NCI-H2196 (cell line): ENCODE measurements at regions not wholly inside any gene's neighbourhood (a gene's known extent, or its start where the extent isn't known, plus 50 kb on each side); places are given as distances from the start of the nearest gene placed in this dataset.

ENCODE experiments used
- DNase-seq: peaks from one replicate; lab custom pipeline; 2025; ENCODE audit not compliant: unreplicated experiment; lab: John Stamatoyannopoulos, UW

DNA sequence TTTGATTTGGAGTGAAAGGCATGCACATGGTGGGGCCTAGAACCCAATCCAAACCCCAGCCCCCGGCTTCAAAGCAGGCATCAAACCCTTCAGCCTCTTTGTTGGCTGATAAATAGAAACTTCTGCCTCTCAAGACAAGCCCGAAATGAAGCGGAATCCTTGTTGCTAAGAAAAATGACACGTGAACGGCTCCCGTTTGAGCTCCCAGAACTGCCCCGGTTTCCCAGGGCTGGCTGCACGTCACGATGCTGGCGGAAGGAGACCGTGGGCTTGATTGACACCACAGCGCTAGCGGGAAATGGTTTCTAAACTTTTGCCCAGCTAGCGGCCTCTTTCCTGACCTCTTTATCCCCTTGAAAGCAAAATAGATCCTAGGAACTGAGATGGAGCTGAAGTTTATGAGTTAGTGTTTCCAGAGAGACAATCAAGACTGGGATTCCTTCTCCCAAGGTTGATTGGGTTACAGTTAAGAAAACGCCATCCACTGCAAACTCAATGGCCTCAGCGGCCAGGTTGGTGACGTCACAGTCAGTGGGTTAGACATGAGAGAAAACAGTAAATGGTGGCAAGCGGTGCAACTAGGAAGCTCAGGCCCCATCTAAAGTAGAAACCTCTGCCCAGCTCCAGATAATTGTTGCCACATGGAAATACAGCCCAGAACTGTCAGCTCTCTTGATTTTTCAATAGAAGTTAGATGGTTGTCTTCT, 117.0 kb downstream of the ANKRD60 start:
- DNase-seq = no peak

DNA sequence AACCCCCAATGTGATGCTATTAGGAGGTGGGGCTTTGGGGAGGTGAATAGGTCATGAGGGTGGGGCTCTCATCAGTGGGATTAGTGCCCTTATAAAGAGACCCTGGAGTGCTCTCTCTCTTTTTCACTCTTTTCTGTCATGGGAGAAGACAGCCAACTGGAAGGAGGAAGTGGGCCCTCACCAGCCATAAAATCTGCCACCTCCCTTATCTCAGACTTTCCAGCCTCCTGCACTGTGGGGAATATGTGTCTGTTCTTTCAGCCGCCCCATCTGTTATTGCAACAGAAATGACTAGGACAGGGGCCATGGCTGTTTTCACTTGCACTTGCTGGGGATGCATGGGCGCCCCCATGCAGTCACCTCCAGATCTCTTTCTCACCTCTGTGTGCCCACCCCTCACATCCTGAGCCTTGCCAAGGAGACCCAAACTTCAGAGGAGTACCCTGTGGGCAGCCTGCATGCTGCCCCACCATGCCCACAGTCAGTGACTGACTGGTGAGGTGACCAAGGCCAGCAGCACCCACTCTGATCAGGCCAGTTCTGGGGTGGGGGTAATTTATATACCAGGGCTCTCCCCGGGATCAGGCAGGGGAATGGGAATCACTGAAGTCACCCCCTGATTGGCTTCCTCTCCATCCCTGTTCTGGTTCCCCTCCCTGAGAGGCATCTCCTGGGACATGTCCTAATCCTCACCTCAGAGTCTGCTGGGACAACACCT, 118.4 kb downstream of the ANKRD60 start:
- DNase-seq = no peak

DNA sequence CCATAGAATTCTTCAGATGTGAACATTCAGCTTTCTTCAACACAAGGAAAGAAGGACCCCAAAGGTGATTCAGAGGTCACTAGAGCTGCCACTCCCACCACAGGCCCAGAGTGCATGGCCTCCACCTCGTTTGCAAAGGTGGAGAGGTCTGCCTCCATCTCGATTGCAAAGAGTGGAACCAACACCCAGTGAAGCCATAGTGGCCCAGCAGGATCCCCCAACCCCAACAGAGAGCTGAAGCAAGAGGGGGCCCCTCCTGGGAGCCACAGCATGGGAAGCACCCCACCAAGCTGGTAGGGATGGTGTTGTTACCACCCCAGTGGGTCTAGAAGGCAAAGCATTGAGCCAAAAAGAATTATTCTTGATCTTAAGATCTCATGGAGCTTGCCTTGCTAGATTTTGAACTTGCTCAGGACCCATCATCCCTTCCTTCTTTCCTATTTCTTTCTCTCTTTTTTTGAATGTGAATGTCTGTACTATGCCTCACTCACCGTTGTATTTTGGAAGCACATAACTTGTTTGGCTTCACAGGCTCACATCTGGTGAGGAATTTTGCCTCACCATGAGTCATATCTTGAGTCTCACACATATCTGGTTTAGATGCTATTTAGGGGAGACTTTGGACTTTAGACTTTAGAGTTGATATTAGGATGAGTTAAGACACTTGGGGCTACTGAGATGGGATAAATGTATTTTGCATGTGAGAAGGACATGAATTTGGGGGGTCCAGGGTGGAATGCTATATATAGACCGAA, 119.2 kb downstream of the ANKRD60 start:
- DNase-seq = no peak

DNA sequence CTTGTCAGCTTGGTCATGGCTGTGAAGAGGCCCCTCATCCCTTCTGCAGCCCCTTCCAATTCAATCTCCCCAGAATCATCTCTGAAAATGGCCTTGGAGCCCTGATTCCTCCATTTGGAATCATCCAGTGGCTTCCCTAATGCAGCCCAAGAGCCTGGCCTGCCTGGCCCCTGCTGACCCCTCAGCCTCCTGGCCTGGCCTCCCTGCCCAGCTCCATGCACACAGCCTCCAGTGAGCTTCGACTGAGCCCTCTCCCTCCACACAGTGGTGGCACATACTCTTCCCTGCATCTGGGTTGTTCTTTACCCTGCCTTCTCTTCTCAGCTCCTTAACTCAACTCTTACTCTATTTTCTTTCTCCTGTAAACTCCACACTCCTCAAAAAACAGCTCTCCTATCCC, 120.9 kb downstream of the ANKRD60 start:
- no peak for DNase-seq

DNA sequence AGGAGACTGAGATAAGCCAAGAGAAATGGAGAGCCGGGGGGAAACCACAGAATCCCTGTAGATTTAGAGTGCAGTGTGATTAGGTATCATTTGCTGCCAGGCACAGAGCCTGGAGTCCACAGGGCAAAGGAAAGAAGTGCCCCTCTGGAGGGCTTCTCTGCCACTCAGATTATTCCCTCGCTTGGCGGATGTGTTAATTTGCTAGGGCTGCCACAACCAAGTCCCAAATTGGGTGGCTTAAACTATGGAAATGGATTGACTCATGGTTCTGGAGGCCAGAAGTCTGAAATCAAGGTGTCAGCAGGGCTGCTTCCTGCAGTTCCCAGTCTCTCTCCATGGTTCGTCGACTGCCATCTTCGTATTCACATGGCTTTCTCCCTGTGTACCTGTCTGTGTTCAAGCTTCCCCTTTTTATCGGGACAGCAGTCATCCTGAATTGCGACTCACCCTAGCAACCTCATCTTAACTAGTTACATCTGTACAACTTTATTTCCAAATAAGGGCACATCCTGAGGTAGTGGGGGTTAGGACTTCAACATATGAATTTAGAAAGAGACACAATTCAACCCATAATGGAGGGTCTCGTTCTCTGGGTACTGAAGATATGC, 122.2 kb downstream of the ANKRD60 start:
- DNase-seq = no peak

DNA sequence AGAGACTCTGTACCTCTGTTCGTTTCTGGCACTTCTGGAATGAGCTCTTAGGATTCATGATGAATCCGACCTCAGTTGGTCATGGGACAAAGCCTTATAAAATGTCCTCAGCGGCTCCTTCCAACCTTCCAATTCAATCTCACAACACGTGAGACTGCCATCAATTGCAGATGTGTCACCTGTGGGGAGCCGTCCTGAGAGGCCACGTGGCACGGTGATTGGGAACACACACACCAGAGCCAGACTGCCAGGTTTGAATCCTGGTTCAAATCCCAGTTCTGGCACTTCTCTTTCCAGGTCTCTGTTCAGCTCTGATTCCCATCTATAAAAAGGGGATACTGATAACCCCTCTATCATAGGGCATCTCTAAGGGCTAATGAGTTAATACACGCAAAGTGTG, 124.5 kb downstream of the ANKRD60 start:
- no peak for DNase-seq

DNA sequence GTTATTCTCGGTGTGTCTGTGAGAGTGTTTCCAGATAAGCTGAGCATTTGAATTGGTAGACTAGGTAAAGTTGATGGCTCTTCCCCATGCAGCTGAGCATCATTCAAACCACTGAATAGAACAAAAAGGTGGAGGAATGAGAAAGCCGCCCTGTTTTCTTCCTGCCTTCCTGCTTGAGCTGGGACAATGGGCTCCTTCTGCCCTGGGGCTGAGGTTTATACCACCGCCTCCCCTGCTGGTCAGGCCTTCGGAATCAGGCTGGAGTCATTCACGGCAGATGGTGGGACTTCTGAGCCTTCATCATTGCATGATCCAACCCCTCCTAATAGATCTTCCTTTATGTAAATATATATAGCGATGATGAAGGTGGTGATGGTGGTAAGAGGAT, 124.9 kb downstream of the ANKRD60 start:
- no peak for DNase-seq

DNA sequence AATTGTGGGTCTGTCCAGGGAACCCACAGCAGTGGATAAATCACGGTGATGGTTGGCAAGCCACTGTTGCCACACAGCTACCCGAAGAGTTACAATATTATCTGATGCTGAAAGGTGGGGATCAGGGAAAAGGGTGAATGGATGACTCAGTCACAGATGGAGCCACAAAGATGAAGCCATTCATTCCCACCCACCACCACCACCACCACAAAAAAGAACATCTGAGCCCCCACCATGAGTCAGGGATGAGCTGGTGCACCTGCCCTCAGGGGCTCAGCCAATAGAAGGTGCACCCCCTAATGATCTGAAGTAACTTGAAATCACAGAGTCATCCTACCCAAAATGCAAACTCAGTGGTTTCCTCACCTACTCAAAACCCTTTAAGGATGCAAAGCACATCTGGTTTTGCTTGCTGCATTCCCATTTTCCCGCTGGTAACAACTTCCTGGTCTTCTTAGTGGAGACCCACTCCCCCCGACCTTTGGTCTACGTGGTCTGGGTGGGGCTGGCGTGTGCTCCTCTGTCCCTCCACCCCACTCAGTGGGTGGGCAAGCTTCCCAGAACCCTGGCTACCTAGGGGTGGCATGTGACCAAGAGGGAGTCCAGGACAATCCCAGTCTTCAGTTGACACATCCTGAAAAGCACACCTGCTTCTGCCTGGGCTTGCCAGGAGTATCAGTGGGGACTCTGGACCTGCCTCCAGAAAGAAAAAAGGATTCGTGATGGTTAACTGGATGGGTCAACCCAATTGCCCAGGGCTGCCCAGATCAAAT, 125.5 kb downstream of the ANKRD60 start:
- DNase-seq = no peak

DNA sequence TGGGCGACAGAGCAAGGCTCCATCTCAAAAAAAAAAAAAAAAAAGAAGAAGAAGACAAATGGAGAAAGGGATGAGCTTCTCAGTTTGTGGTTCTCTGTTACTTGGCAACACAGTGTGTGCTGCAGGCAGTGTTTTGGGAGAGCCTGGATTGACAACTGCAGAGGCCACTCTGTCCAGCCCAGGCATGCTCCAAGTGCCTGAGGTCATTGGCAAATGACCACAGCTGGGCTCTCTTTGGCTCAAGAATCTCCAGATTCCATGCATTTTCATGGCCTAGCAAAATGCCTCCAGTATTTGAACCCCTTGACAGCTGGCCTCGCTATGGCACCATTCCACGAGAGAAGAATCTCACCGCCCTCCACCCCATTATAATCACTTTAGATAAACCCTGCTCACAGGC, 126.2 kb downstream of the ANKRD60 start:
- no peak for DNase-seq

DNA sequence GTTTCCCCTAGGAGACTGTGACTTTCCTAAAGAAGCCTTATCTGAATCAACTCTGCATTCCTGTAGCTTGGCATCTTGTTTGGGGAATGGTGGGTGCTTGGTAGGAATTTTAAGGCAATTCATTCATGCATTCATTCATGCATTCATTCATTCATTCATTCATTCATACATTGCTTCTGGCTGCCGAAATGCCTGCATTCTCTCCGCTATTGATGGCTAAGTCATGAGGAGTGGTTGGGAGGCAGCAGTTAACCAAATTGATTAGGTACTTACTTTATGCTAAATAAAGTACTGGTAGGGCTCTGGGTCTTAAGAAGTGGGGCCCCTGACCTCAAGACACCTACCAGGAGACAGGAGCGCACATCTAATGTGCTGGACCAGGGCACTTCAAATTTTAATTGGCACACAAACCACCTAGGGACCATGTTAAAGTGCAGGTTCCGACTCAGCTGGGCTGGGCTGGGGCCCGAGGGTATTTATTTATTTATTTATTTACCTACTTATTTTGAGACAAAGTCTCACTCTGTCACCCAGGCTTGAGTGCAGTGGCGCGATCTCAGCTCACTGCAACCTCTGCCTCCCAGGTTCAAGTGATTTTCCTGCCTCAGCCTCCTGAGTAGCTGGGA, 127.6 kb downstream of the ANKRD60 start:
- DNase-seq = no peak

DNA sequence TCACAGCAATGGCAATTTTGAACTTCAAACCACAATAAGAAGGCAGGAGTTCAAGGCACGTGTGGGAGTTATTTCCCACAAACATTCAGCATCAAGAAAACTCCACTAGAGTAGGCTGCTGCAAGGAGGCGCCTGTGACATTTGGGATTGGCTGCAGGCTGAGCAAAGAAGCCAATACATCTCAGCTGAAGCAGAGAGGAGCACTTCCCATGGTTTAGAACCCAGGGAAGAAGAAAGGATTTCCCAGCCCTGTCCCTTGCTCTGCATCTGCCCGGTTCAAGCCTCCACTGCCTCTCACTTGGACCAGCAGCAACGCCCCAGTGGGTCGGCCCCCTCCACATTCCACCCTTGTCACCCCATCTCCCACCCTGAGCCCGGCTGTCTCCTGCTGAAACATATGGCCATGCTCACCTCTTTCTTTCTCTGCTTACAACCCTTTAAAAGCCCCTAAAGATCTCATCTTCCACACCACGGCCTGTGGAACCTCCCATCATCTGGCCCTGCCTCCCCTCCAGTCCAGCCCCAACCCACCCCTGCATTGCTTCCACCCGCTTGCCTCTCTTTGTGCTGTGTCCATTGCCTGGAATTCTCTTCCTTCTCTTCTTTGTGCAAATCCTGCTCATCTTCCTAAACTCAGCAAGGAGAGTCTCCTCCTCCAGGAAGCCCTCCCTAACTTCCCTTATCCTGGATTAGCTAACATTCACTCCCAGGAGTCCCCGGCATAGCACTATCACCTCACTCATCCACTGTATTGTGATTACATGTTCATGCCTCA, 128.3 kb downstream of the ANKRD60 start:
- no peak for DNase-seq

DNA sequence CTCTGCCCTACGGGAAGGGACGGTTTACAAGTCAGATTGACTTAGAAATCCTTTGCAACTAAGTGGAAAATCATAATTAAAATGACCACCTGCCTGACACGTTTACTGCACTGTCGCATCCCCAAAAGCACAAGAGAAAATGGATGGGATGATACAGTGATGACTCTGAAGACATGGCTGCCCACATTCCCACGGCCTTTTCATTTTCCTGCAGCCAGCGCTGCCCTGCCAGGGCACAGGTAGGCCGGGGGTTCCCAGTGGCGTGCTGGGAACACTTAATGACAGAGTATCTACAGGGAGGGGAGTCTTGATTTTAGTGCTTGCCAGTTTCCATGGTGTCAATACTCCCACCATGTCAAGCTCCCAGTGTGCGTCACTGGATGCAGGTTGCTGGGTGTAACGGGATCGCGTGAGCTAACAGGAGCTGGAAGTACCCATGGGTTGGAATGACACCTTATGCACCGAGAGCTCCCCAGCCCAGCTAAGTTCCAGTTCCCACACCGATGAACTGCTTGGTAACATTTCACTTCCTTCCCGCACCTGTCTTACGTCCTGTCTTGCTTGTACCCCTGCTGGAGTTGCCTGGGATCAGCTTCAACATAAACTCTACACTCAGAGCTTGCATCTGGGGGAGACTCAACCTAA, 129.0 kb downstream of the ANKRD60 start:
- no peak for DNase-seq

DNA sequence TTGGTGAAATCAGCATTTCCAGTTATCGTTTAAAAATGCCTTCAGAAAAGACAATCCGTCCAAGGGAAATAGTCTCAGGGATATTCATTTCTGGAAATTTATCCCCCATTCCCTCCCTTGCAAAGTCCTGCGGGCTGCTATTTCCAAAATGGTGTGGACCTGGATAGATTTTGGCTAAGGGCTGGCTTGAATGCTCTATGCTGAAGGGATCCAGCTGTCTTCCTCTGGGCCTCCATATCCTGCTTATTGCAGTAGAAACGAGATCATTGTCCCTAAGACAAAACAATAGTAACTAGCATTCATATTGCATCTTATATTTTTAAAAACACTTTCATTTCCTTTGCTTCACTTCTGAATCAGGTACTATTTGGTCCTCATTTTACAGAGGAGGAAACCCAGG, 129.9 kb downstream of the ANKRD60 start:
- no peak for DNase-seq

DNA sequence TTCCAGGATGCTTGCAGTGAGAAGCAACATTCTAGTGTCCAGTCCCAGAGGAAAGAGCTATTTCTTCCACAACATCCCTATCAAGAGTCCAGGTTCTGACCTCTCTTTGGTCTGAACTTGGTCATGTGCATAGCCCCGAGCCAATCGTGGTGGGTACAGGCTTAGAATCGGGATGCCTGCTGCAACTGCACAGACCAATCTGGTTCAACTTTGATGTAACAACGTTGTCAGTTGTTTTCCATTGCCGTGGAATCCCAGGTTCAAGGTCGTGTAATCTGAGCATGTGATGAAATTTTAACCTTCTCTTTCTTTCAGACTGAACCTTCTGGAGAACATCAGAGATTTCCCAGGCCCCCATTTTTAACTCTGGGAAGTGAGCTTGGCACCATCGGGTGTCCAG, 130.5 kb downstream of the ANKRD60 start:
- no peak for DNase-seq

DNA sequence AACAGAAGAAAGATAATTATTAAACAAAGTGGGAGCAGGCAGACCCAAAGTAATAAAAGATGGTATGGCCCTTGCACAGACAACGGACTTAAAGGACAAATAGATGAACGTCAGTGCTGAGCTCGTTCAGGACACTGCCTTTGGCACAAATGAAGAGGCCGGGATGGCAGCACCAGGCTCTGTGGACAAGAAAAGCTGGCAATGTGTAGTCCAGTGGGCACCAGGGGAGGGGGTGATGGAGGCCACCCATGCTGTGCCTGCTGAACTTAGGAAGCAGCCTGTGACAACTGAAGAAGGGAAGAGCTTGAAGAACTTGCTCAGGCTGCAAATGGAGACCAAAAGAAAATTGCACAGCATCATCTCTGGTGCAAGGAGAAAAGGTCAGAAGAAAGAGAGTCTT, 131.0 kb downstream of the ANKRD60 start:
- no peak for DNase-seq

DNA sequence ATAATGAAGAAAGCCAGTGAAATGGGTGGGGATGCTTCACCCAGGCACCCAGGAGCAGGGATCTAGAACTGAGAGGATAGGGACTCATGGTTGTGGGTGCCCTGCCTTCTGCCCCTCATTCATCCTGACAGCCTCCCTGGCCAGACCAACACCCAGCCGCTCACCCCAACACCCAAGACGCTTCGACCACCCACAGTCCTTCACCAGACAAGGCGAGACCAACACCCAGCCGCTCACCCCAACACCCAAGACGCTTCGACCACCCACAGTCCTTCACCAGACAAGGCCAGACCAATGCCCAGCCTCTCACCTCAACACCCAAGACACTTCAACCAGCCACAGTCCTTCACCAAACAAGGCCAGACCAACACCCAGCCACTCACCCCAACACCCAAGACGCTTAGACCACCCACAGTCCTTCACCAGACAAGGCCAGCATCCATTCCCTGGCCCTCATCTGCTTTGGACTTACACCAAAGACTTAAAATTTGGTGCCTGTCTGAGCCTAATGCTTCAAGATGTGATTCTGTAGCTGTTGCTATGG, 131.5 kb downstream of the ANKRD60 start:
- DNase-seq = no peak

DNA sequence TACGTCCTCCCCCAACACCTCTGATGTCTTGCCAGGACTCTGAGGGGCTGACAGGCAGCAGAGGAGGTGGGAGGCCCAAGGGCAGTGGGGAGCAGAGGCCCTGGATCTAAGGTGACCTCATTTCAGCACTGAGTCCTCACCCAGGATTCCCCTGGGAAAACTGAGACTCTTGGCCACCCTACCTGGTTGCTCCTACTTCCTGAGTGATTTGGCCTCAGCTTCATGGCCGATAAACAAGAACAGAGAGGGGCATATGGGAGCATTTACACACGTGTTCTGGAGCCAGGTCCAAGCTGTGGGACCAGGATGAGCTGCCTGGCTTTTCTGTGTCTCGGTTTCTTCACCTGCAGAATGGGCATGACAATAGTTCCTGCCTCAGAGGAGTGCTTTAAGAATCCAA, 133.8 kb downstream of the ANKRD60 start:
- no peak for DNase-seq

DNA sequence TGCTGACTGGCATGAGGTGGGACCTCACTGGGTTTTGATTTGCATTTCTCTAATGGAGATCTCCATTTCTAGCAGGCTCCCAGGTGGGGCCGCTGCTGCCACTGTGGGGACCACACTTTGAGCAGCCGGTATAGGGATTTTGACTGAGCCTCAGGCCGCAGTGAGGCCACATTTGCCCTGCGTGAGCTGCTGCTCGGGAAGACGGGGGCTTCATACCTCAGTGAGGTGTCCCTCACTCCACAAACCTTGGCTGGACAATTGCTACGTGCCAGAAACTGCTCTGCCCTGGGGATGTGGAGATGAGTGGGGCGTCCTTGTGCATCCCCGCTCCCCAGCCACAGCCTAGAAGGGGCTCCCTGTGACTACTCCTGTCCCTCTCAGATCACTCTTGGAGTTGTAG, 134.3 kb downstream of the ANKRD60 start:
- DNase-seq = no peak

DNA sequence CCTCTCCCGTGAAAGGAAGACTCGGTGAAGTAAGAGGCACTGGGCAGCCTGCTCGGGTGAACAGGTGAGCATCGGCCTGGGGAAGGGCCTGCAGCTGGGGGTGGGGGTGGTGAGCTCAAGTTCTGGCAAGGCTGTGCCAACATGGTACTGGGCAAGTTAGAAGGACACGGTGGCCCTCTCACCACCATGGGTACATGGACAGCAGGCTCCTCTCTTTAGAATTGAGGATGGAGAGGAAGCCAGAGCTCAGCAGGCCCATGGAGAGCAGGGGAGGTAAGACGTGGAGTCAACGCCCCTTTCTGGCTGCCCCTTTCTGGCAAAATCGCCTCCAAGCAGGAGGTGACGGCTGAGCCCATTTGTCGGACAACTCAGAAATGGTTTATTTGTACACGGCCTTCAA, 135.6 kb downstream of the ANKRD60 start:
- DNase-seq = no peak
